NB4 (cell line): ENCODE measurements at regions not wholly inside any gene's neighbourhood (a gene's known extent, or its start where the extent isn't known, plus 50 kb on each side); places are given as distances from the start of the nearest gene placed in this dataset.

Experiments used
- DNase-seq: peaks from one replicate; pipeline ENCODE4 v3.0.0; 2010; ENCODE audit warnings: low read depth
- H3K4me3 ChIP-seq: one replicate; pipeline ENCODE4 v1.5.1; 2011; ENCODE audit warnings: mild to moderate bottlenecking, low read depth, low read length, moderate library complexity
- CTCF ChIP-seq: IDR thresholded peaks from one replicate; pipeline ENCODE4 v1.5.1; 2012; ENCODE audit warnings: low read depth, low read length
- MAX ChIP-seq: IDR thresholded peaks from 2 replicates; pipeline ENCODE4 v1.6.1; 2011; ENCODE audit warnings: low read depth, low read length
- MYC ChIP-seq: IDR thresholded peaks from 2 replicates; pipeline ENCODE4 v1.6.1; 2011; ENCODE audit warnings: low read depth, low read length
- POLR2A ChIP-seq: IDR thresholded peaks from 2 replicates; pipeline ENCODE4 v1.6.1; 2011; ENCODE audit warnings: mild to moderate bottlenecking; ENCODE audit not compliant: insufficient read length; ENCODE audit errors: extremely low read depth

- no peak for DNase-seq
- H3K4me3 ChIP-seq, result no peak overlapping the region
- no peak for TF ChIP-seq MAX
- TF ChIP-seq MYC, result no peak
- no peak for TF ChIP-seq POLR2A
- TF ChIP-seq CTCF, result no peak
Observed at GRCh38 chr6:159329081-159329480, 159.9 kb downstream of the FNDC1 start.

GRCh38 chr6:159328052-159328451 is 158.9 kb downstream of the FNDC1 start:
- H3K4me3 ChIP-seq, result no peak overlapping the region
- TF ChIP-seq MYC, result no peak
- no peak for TF ChIP-seq POLR2A
- no peak for TF ChIP-seq MAX
- TF ChIP-seq CTCF, result no peak
- no peak for DNase-seq

- TF ChIP-seq MAX (no peak), POLR2A (no peak)
Observed at GRCh38 chr6:159325476-159325875, 156.3 kb downstream of the FNDC1 start.

GRCh38 chr6:159324596-159324995 is 155.4 kb downstream of the FNDC1 start:
- no peak for DNase-seq
- no peak overlapping the region for H3K4me3 ChIP-seq
- no peak for TF ChIP-seq POLR2A
- TF ChIP-seq MYC, result no peak
- TF ChIP-seq CTCF, result no peak
- TF ChIP-seq MAX, result no peak

More at GRCh38 chr6:159325476-159325875, 156.3 kb downstream of the FNDC1 start:
- H3K4me3 ChIP-seq, result no peak overlapping the region
- DNase-seq, result no peak
